T-helper 1 cell (primary cell): ENCODE measurements at regions not wholly inside any gene's neighbourhood (a gene's known extent, or its start where the extent isn't known, plus 50 kb on each side); places are given as distances from the start of the nearest gene placed in this dataset.
"Not testable (repeated sequence)": the region's sequence is repeated elsewhere in the genome, so short reads cannot be mapped to it uniquely, and the experiment has no call there.

Experiments
- DNase-seq, 5 donors: peaks; one replicate each; pipeline ENCODE4 v3.0.0-alpha.2; 2012 to 2020

- DNase-seq: no peak
Measured at GRCh38 chr2:116776556-116776955, 1037.9 kb upstream of the DDX18 start.

- no peak for DNase-seq
Measured at GRCh38 chr2:116787848-116788247, 1026.6 kb upstream of the DDX18 start.

GRCh38 chr2:116802671-116803070, 1011.8 kb upstream of the DDX18 start:
- no peak for DNase-seq

GRCh38 chr2:116804901-116805300, 1009.6 kb upstream of the DDX18 start:
- DNase-seq: no peak

- not testable (repeated sequence) for DNase-seq
Measured at GRCh38 chr2:116806505-116806904, 1008.0 kb upstream of the DDX18 start.

- DNase-seq: no peak
Measured at GRCh38 chr2:116809109-116809508, 1005.4 kb upstream of the DDX18 start.

GRCh38 chr2:116810071-116810470, 1004.4 kb upstream of the DDX18 start:
- no peak for DNase-seq

- DNase-seq: no peak
Measured at GRCh38 chr2:116810645-116811044, 1003.8 kb upstream of the DDX18 start.

GRCh38 chr2:116819355-116819754, 995.1 kb upstream of the DDX18 start:
- no peak for DNase-seq

- DNase-seq: no peak
Measured at GRCh38 chr2:116820986-116821385, 993.5 kb upstream of the DDX18 start.

GRCh38 chr2:116829543-116829942, 984.9 kb upstream of the DDX18 start:
- not testable (repeated sequence) for DNase-seq

GRCh38 chr2:116832148-116832547, 982.3 kb upstream of the DDX18 start:
- no peak for DNase-seq

GRCh38 chr2:116833052-116833451, 981.4 kb upstream of the DDX18 start:
- DNase-seq: no peak

GRCh38 chr2:116842164-116842563, 972.3 kb upstream of the DDX18 start:
- DNase-seq: no peak

GRCh38 chr2:116859708-116860107, 954.8 kb upstream of the DDX18 start:
- no peak for DNase-seq

- DNase-seq: no peak
Measured at GRCh38 chr2:116874021-116874420, 940.5 kb upstream of the DDX18 start.

GRCh38 chr2:116877274-116877673, 937.2 kb upstream of the DDX18 start:
- DNase-seq: no peak

- no peak for DNase-seq
Measured at GRCh38 chr2:116877944-116878343, 936.5 kb upstream of the DDX18 start.

GRCh38 chr2:116879650-116880160, 934.8 kb upstream of the DDX18 start:
- DNase-seq: no peak

- DNase-seq: no peak
Measured at GRCh38 chr2:116891191-116891590, 923.3 kb upstream of the DDX18 start.

- no peak for DNase-seq
Measured at GRCh38 chr2:116911540-116911939, 903.0 kb upstream of the DDX18 start.

GRCh38 chr2:116915673-116916072, 898.8 kb upstream of the DDX18 start:
- no peak for DNase-seq

- no peak for DNase-seq
Measured at GRCh38 chr2:116917196-116917595, 897.3 kb upstream of the DDX18 start.

- DNase-seq: no peak
Measured at GRCh38 chr2:116918574-116918973, 895.9 kb upstream of the DDX18 start.

GRCh38 chr2:116922414-116922813, 892.1 kb upstream of the DDX18 start:
- no peak for DNase-seq

GRCh38 chr2:116924509-116924908, 890.0 kb upstream of the DDX18 start:
- no peak for DNase-seq
